OCI-LY7 (cell line): ENCODE measurements at regions not wholly inside any gene's neighbourhood (a gene's known extent, or its start where the extent isn't known, plus 50 kb on each side); places are given as distances from the start of the nearest gene placed in this dataset.

Source experiments
- BruUV-seq: library from RNA; stranded (reverse); fragments of 400-500 nt; replicated peaks from 2 replicates; lab custom pipeline; 2021; lab: Mats Ljungman, UMichigan
- CTCF ChIA-PET: fragments of 300-600 bp; sonication (Branson Sonifier 250); formaldehyde crosslinking; loops from one replicate; lab custom pipeline; 2022; ENCODE audit warnings: antibody characterized with exemption; ENCODE audit not compliant: unreplicated experiment; lab: Charles Lee
- POLR2A ChIA-PET: fragments of 300-600 bp; sonication (Branson Sonifier 250); formaldehyde crosslinking; loops from one replicate; lab custom pipeline; 2022; ENCODE audit warnings: antibody characterized with exemption; lab: Charles Lee
- DNase-seq: peaks from one replicate; pipeline ENCODE4 v3.0.0-alpha.2; 2015; ENCODE audit warnings: low spot score
- H2AFZ ChIP-seq: fragments of 200-600 bp; sonication (generic), shearing (Covaris generic); 2 replicates; pipeline ENCODE4 v1.6.1; 2014; ENCODE audit warnings: mild to moderate bottlenecking, antibody characterized with exemption, low read length, moderate library complexity
- H3K27ac ChIP-seq: fragments of 200-600 bp; sonication (generic); 2 replicates; pipeline ENCODE4 v1.5.1; 2014; ENCODE audit warnings: mixed run types, low read depth, mild to moderate bottlenecking, moderate library complexity, low read length, inconsistent platforms; ENCODE audit not compliant: poor library complexity, severe bottlenecking
- H3K36me3 ChIP-seq: fragments of 200-600 bp; sonication (generic); 2 replicates; pipeline ENCODE4 v1.6.1; 2014; ENCODE audit warnings: mild to moderate bottlenecking, antibody characterized with exemption, low read length, moderate library complexity, mixed read lengths; ENCODE audit not compliant: insufficient read depth
- H3K4me1 ChIP-seq: fragments of 200-600 bp; sonication (generic); 2 replicates; pipeline ENCODE4 v1.5.1; 2014; ENCODE audit warnings: mild to moderate bottlenecking, low read length; ENCODE audit not compliant: insufficient read depth, poor library complexity, severe bottlenecking
- H3K4me2 ChIP-seq: fragments of 200-600 bp; sonication (generic); 2 replicates; pipeline ENCODE4 v1.6.1; 2014; ENCODE audit warnings: mild to moderate bottlenecking, low read length
- H3K4me3 ChIP-seq: fragments of 200-600 bp; sonication (generic); 2 replicates; pipeline ENCODE4 v1.5.1; 2014; ENCODE audit warnings: mild to moderate bottlenecking, low read depth, low read length; ENCODE audit not compliant: poor library complexity, severe bottlenecking
- H3K79me2 ChIP-seq: fragments of 200-600 bp; sonication (generic); 2 replicates; pipeline ENCODE4 v1.6.1; 2016; ENCODE audit warnings: low read depth, mild to moderate bottlenecking, low read length, moderate library complexity, mixed read lengths; ENCODE audit not compliant: insufficient read depth
- H3K9me2 ChIP-seq: fragments of 200-600 bp; sonication (generic); 2 replicates; pipeline ENCODE4 v1.6.1; 2016; ENCODE audit warnings: mild to moderate bottlenecking, low read length, mixed read lengths; ENCODE audit not compliant: insufficient read depth
- H3K9me3 ChIP-seq: fragments of 200-600 bp; sonication (generic); 2 replicates; pipeline ENCODE4 v1.6.1; 2014; ENCODE audit warnings: mild to moderate bottlenecking, mixed run types, low read length, mixed read lengths
- H4K20me1 ChIP-seq: fragments of 200-600 bp; sonication (generic); 2 replicates; pipeline ENCODE4 v1.6.1; 2014; ENCODE audit warnings: mild to moderate bottlenecking, antibody characterized with exemption, low read length, moderate library complexity, mixed read lengths; ENCODE audit not compliant: insufficient read depth
- EZH2phosphoT487 ChIP-seq: fragments of 200-600 bp; sonication (generic); IDR thresholded peaks from 2 replicates; pipeline ENCODE4 v1.6.1; 2018; ENCODE audit warnings: low read depth, borderline replicate concordance, mild to moderate bottlenecking, mixed run types, antibody characterized with exemption, low read length, moderate library complexity, mixed read lengths
- intact Hi-C: fragments of 100-400 bp; cut with micrococcal nuclease; formaldehyde crosslinking; loops from one replicate; pipeline ENCODE4 v1.10.0; 2022; ENCODE audit not compliant: unreplicated experiment
- TF ChIP-seq, protein P1 (sequence below): fragments of 200-600 bp; sonication (generic); conservative IDR thresholded peaks from 2 replicates; pipeline ENCODE4 v1.5.1; 2014; ENCODE audit warnings: mild to moderate bottlenecking, antibody characterized with exemption, low read length, moderate library complexity, mixed read lengths

DNA sequence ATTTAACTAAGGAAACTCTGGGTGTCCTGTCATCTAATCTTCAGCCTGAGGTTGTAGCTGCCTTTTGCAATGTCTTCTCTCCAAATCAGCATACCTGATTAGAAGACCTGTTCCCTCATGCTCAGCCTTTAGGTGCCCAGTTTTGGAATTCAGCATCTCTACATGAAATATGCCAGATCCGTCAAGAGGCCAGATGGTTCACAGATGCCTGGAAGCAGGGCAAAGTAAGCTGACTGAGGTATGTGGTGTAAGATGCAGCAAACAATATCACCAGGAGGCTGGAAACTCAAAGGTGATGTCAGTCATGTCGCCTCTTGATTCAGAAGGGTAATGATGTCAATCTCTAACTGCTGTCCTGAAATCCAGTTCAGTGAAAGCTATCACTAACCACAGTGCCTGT, 324.4 kb downstream of the PRELID2 start:
- intact Hi-C loops: no loop called here
- ChIA-PET CTCF (no interaction called here), POLR2A (no interaction called here)
- Histone ChIP-seq H3K4me2 (no peak overlapping the region), H2AFZ (no peak overlapping the region), H3K9me3 (no peaks in the 10 kb centered on the region), H4K20me1 (no peaks in the 10 kb centered on the region), H3K9me2 (no peaks in the 10 kb centered on the region), H3K79me2 (no peaks in the 10 kb centered on the region), H3K27ac (no peak overlapping the region), H3K4me3 (no peak overlapping the region), H3K4me1 (no peaks in the 10 kb centered on the region), H3K36me3 (no peaks in the 10 kb centered on the region)
- no TSS peak for BruUV-seq
- no peak for DNase-seq
- TF ChIP-seq, protein P1, sequence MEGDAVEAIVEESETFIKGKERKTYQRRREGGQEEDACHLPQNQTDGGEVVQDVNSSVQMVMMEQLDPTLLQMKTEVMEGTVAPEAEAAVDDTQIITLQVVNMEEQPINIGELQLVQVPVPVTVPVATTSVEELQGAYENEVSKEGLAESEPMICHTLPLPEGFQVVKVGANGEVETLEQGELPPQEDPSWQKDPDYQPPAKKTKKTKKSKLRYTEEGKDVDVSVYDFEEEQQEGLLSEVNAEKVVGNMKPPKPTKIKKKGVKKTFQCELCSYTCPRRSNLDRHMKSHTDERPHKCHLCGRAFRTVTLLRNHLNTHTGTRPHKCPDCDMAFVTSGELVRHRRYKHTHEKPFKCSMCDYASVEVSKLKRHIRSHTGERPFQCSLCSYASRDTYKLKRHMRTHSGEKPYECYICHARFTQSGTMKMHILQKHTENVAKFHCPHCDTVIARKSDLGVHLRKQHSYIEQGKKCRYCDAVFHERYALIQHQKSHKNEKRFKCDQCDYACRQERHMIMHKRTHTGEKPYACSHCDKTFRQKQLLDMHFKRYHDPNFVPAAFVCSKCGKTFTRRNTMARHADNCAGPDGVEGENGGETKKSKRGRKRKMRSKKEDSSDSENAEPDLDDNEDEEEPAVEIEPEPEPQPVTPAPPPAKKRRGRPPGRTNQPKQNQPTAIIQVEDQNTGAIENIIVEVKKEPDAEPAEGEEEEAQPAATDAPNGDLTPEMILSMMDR: no peak
- TF ChIP-seq EZH2phosphoT487: no peak

DNA sequence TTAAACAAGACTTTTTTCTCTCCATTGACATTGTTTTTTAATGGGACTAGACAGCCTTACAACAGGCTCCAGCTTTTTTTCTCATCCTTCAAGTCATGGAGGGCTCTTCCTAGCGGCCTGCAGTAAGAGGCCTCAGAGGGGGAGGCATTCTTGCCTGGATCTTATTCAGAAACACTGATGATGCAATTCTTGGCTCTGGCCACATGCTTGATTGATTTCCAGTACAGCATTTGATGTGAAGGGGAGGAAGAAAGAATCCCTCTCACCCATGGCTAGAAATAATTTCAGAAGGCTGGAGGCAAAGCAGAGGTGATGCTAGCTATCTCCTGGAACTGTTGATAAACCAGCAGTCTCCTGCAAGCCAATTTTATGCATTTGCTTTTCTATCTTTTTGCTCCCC, 324.8 kb downstream of the PRELID2 start:
- POLR2A ChIA-PET: no interaction called here
- Histone ChIP-seq H3K36me3 (no peaks in the 10 kb centered on the region), H3K27ac (no peak overlapping the region), H3K9me3 (no peaks in the 10 kb centered on the region), H3K79me2 (no peaks in the 10 kb centered on the region), H3K4me3 (no peak overlapping the region), H3K9me2 (no peaks in the 10 kb centered on the region), H3K4me2 (no peak overlapping the region), H3K4me1 (no peaks in the 10 kb centered on the region), H2AFZ (no peak overlapping the region), H4K20me1 (no peaks in the 10 kb centered on the region)
- BruUV-seq: no TSS peak
- intact Hi-C loops: no loop called here
- TF ChIP-seq EZH2phosphoT487: no peak
- TF ChIP-seq, protein P1: no peak
- DNase-seq: no peak
- CTCF ChIA-PET: no interaction called here

DNA sequence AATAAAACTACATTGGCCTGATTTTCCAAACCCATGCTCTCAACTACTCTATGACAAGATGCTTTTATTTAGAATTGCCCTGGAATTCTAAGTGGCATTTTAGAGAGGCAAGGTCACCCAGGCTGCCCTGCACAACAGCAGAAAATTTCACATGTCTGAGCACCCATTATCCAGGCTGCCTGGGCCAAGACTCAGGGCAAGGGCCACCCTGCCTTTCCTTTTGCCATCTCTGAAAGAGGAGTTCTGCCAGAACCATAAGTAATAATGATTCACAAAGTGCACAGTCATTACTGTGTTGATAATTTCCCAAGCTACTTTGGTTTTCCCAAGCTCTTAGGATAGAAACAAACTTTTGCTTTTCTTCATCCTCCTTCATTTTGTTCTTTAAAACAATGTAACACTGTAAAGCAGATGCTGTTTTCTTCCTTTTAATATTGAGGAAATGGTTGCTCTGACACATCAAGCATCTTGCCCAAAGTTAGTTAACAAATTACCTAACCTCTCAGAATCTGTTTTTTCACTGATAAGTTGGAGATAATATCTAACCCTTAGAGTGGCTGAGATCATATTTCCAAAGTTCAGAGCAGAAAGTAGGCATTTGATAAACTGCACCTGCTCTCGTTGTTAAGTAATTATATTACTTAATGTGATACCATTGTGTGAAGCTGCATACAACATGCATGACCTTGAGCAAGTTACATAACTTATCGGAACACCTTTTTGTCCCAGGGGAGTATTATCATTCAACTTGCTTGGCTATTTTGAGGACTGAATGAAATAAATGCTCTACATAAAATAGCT, 325.6 kb downstream of the PRELID2 start:
- no peak for DNase-seq
- Histone ChIP-seq H3K27ac (no peak overlapping the region), H3K9me3 (no peaks in the 10 kb centered on the region), H3K4me3 (no peak overlapping the region), H3K4me2 (no peak overlapping the region), H3K36me3 (no peaks in the 10 kb centered on the region), H3K79me2 (no peaks in the 10 kb centered on the region), H3K4me1 (no peaks in the 10 kb centered on the region), H3K9me2 (no peaks in the 10 kb centered on the region), H4K20me1 (no peaks in the 10 kb centered on the region), H2AFZ (no peak overlapping the region)
- TF ChIP-seq EZH2phosphoT487: no peak
- TF ChIP-seq, protein P1: no peak
- ChIA-PET POLR2A (no interaction called here), CTCF (no interaction called here)
- intact Hi-C loops: no loop called here
- BruUV-seq: no TSS peak
